PFSK-1 (cell line): ENCODE measurements at regions not wholly inside any gene's neighbourhood (a gene's known extent, or its start where the extent isn't known, plus 50 kb on each side); places are given as distances from the start of the nearest gene placed in this dataset.

Source experiments
- FOXP2 ChIP-seq: optimal IDR thresholded peaks from 2 replicates; pipeline ENCODE3; 2011; ENCODE audit warnings: borderline replicate concordance, control low read depth, inconsistent platforms; ENCODE audit not compliant: insufficient read depth; ENCODE audit errors: extremely low read length, extremely low read depth
- POLR2AphosphoS5 ChIP-seq: IDR thresholded peaks from 2 replicates; pipeline ENCODE4 v1.6.1; 2012; ENCODE audit warnings: low read depth, mild to moderate bottlenecking, control low read depth, low read length, moderate library complexity
- SIN3A ChIP-seq: IDR thresholded peaks from 2 replicates; pipeline ENCODE4 v1.6.1; 2012; ENCODE audit warnings: mild to moderate bottlenecking, low read length, moderate library complexity, borderline replicate concordance; ENCODE audit not compliant: insufficient read depth
- TAF1 ChIP-seq: IDR thresholded peaks from 2 replicates; pipeline ENCODE4 v1.6.1; 2012; ENCODE audit warnings: low read length, control low read depth, borderline replicate concordance; ENCODE audit not compliant: insufficient read depth
- TF ChIP-seq, protein P1 (sequence below), 2 experiments: IDR thresholded peaks; 2 replicates each; pipeline versions ENCODE4 v1.6.1 to v1.8.0; 2011 to 2012; ENCODE audit warnings: low read depth in 2 of 2, low read length in 2 of 2, control low read depth in 1 of 2, inconsistent platforms in 1 of 2, mild to moderate bottlenecking in 1 of 2, moderate library complexity in 1 of 2; ENCODE audit not compliant: insufficient read depth in 1 of 2

DNA sequence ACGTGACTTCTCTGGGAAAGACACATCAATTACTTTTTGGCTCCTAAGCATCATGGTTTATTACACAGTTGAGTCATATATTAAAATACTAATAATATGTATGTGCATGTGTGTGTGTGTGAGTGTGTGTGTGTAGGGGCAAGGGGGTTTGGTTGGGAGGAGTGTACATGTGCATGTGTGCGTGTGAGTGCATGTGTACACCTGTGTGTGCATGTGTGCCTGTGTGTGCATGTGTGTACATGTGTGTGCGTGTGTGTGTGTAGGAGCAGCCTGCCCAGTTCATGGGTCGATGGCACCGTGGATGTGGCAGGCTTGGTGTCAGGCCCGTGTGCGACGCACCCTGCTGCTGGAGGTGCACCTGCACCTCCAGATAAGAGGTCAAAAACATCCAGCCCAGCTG lies 99.0 kb upstream of the SNTG2 start:
- TF ChIP-seq SIN3A (no peak), POLR2AphosphoS5 (no peak), FOXP2 (no peak), TAF1 (no peak)
- TF ChIP-seq, protein P1, sequence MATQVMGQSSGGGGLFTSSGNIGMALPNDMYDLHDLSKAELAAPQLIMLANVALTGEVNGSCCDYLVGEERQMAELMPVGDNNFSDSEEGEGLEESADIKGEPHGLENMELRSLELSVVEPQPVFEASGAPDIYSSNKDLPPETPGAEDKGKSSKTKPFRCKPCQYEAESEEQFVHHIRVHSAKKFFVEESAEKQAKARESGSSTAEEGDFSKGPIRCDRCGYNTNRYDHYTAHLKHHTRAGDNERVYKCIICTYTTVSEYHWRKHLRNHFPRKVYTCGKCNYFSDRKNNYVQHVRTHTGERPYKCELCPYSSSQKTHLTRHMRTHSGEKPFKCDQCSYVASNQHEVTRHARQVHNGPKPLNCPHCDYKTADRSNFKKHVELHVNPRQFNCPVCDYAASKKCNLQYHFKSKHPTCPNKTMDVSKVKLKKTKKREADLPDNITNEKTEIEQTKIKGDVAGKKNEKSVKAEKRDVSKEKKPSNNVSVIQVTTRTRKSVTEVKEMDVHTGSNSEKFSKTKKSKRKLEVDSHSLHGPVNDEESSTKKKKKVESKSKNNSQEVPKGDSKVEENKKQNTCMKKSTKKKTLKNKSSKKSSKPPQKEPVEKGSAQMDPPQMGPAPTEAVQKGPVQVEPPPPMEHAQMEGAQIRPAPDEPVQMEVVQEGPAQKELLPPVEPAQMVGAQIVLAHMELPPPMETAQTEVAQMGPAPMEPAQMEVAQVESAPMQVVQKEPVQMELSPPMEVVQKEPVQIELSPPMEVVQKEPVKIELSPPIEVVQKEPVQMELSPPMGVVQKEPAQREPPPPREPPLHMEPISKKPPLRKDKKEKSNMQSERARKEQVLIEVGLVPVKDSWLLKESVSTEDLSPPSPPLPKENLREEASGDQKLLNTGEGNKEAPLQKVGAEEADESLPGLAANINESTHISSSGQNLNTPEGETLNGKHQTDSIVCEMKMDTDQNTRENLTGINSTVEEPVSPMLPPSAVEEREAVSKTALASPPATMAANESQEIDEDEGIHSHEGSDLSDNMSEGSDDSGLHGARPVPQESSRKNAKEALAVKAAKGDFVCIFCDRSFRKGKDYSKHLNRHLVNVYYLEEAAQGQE (IDR thresholded peaks at IDR 0.05; ENCODE audit: insufficient read depth in 1 of 2, low read depth in 2 of 2, low read length in 2 of 2) = no peak

DNA sequence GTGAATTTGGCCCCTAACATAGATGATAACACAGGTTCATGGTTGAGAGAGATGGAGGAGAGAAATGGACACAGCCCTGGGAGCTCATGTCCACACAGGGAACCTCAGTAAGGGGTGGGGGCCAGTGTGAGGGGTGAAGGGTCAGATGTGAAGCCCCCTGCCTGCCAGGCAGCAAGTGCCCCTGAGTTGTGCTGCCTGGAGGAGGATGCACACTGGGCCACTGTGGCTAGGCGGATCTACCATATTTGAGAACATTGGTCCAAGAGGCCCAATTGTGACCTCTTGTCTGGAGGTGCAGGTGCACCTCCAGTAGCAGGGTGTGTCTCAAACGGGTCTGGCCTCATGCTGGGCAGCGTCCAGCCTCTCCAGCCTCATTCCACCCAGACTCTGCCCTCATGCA lies 99.6 kb upstream of the SNTG2 start:
- TF ChIP-seq SIN3A (no peak), POLR2AphosphoS5 (no peak)
- TF ChIP-seq, protein P1 (IDR thresholded peaks at IDR 0.05; ENCODE audit: insufficient read depth in 1 of 2, low read depth in 2 of 2, low read length in 2 of 2) = no peak

DNA sequence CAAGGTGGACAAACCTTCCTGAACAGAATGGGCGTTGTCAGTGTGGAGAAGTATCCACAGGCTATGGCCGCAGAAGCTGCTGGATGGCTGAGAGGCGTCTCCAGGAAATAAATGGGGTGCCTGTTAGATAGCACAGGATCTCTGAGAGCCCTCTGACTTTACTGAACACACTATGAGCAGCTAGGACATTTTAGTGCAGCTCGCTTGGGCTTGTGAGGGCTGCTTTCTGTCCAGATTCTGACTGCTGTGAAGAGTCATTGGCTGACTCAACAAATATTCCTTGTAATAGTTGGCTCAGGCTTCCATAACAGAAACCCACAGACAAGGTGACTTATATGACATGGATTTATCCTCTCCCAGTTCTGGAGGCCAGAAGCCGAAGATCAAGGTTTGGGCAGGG lies 100.2 kb upstream of the SNTG2 start:
- TF ChIP-seq FOXP2 (no peak), TAF1 (no peak), POLR2AphosphoS5 (no peak), SIN3A (no peak)
- TF ChIP-seq, protein P1 (IDR thresholded peaks at IDR 0.05; ENCODE audit: insufficient read depth in 1 of 2, low read depth in 2 of 2, low read length in 2 of 2) = no peak

DNA sequence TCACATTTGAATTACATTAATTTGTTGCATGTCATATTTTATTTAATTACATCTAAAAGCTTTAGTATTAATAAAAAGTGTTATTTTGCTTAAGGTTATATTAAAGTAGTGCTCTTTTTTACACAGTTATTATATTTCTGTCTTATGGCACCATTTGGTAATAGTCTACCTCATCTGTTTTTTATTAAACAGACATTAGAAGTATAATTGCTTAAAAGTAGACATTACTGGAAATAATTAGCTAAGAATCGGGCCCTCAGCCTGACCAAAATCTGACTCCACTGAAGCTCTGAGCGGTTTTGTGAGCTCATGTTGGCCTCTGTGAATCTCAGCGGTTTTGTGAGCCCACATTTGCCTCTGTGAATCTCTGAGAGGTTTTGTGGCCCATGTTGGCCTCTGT lies 102.5 kb upstream of the SNTG2 start:
- TF ChIP-seq SIN3A = no peak

DNA sequence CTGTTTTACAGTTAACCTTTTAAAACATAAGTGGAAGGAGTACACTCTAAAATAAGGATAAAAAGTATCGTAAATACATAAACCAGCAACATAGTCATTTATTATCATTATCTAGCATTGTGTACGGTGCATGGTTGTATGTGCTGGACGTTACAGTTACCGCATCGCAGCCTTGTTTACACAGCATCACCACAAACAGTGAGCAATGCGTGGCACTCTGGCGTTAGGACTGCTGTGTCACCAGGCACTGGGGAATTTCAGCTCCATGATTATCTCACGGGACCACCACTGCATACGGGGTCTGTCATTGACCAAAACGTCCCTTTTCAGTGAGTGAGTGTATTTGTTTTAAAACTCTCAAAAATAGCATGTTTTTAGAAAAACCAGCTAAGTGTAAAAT lies 103.0 kb upstream of the SNTG2 start:
- TF ChIP-seq POLR2AphosphoS5 (no peak), SIN3A (no peak), FOXP2 (no peak), TAF1 (no peak)
- TF ChIP-seq, protein P1 (IDR thresholded peaks at IDR 0.05; ENCODE audit: insufficient read depth in 1 of 2, low read depth in 2 of 2, low read length in 2 of 2) = no peak
